Skeletal muscle tissue (tissue), 3 donors: ENCODE measurements at regions not wholly inside any gene's neighbourhood (a gene's known extent, or its start where the extent isn't known, plus 50 kb on each side); places are given as distances from the start of the nearest gene placed in this dataset.
"Not testable (repeated sequence)": the region's sequence is repeated elsewhere in the genome, so short reads cannot be mapped to it uniquely, and the experiment has no call there.

Experiments used
- H3K27ac ChIP-seq: one replicate; pipeline ENCODE4 v1.7.0; 2013; ENCODE audit warnings: mild to moderate bottlenecking, low read depth, low read length, inconsistent platforms
- H3K27me3 ChIP-seq, 3 donors: one replicate each; pipeline ENCODE4 v1.7.0; 2013; ENCODE audit warnings: low read length in 3 of 3; ENCODE audit not compliant: control insufficient read depth in 3 of 3, insufficient read depth in 3 of 3
- H3K36me3 ChIP-seq, 3 donors: one replicate each; pipeline ENCODE4 v1.7.0; 2013; ENCODE audit warnings: low read length in 3 of 3; ENCODE audit not compliant: control insufficient read depth in 3 of 3, insufficient read depth in 3 of 3
- H3K4me1 ChIP-seq, 3 donors: one replicate each; pipeline ENCODE4 v1.7.0; 2013; ENCODE audit warnings: low read length in 3 of 3, mild to moderate bottlenecking in 3 of 3; ENCODE audit not compliant: control insufficient read depth in 3 of 3, insufficient read depth in 3 of 3
- H3K4me3 ChIP-seq, 3 donors: one replicate each; pipeline ENCODE4 v1.7.0; 2013; ENCODE audit warnings: low read length in 3 of 3
- H3K9ac ChIP-seq, 3 donors: one replicate each; pipeline ENCODE4 v1.7.0; 2013; ENCODE audit warnings: low read length in 3 of 3, mild to moderate bottlenecking in 3 of 3, moderate library complexity in 2 of 3, low read depth in 1 of 3
- H3K9me3 ChIP-seq, 3 donors: one replicate each; pipeline ENCODE4 v1.7.0; 2013; ENCODE audit warnings: low read length in 3 of 3; ENCODE audit not compliant: control insufficient read depth in 3 of 3
- donor health status: Osteomylitis.

DNA sequence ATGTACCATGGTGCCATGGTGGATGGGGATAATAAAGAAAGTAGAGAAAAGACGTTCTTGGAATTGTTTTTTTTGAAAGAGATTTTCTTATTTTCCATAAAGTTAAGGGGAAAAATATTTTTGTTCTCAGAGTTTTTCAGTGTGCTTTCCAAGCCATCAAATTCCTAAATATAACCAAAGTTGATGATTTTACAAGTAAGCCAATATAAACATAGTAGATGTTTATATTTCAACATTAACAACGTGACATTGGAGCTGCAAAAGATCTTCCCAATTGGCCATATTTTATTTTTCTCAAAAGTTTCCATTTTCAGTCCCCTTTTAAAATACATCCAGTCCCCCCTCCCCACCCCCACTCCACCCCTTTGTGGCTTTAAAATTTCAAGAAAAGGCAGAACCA lies 80.9 kb upstream of the PICALM start:
- Histone ChIP-seq H3K9ac (no peak overlapping the region), H3K27me3 (no peaks in the 10 kb centered on the region), H3K4me1 (peaks cover 15 to 18% (median 17%) of the 10 kb centered on the region in 3 donors), H3K9me3 (no peaks in the 10 kb centered on the region), H3K27ac (no peak overlapping the region), H3K4me3 (no peak overlapping the region), H3K36me3 (no peaks in the 10 kb centered on the region)

DNA sequence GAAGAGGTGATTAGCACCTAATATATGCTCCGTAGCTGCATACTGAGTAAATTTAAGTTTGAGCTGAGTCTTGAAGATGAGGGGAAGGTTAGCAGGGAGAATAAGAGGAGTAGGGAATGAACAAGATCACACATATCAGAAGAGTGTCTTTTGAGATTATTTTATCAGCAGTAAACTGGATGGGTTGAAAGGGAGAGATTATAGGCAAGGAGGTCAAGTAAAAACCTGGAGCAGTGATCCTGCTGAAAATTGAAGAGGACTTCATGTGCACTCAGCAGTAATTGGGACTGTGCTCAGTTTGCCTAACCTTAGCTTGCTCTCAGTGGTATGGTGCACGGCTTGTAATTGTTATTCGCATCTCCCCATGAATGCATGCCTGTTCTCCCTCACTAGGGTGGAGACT lies 79.5 kb upstream of the PICALM start:
- no peaks in the 10 kb centered on the region for H3K36me3 ChIP-seq
- no peak overlapping the region for H3K27ac ChIP-seq
- no peak overlapping the region for H3K4me3 ChIP-seq
- no peak overlapping the region for H3K9ac ChIP-seq
- H3K4me1 ChIP-seq, result peaks cover 15 to 18% (median 17%) of the 10 kb centered on the region in 3 donors
- H3K27me3 ChIP-seq, result no peaks in the 10 kb centered on the region
- no peaks in the 10 kb centered on the region for H3K9me3 ChIP-seq

DNA sequence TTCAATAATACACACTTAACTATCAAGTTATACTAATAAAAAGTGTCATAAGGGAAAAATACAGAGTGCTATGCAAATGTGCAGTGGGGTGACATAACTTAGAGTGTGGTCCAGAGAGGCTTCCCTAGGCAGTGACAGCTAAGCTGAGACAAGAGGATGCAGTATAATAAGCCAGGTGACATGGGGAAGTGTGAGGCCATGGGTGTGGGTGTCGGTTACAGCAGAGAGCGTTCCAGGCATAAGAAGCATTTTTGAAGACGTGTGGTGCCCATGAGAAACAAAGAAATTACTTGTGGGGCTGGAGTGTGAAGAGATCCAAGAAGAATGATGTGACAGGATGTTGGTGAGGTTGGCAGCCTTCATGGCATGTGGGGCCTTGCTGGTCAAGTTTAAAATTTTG lies 78.1 kb upstream of the PICALM start:
- no peak overlapping the region for H3K4me3 ChIP-seq
- no peak overlapping the region for H3K27ac ChIP-seq
- no peaks in the 10 kb centered on the region for H3K9me3 ChIP-seq
- no peak overlapping the region for H3K9ac ChIP-seq
- H3K36me3 ChIP-seq, result no peaks in the 10 kb centered on the region
- H3K27me3 ChIP-seq, result no peaks in the 10 kb centered on the region
- H3K4me1 ChIP-seq, result peaks cover 14 to 16% (median 16%) of the 10 kb centered on the region in 3 donors

DNA sequence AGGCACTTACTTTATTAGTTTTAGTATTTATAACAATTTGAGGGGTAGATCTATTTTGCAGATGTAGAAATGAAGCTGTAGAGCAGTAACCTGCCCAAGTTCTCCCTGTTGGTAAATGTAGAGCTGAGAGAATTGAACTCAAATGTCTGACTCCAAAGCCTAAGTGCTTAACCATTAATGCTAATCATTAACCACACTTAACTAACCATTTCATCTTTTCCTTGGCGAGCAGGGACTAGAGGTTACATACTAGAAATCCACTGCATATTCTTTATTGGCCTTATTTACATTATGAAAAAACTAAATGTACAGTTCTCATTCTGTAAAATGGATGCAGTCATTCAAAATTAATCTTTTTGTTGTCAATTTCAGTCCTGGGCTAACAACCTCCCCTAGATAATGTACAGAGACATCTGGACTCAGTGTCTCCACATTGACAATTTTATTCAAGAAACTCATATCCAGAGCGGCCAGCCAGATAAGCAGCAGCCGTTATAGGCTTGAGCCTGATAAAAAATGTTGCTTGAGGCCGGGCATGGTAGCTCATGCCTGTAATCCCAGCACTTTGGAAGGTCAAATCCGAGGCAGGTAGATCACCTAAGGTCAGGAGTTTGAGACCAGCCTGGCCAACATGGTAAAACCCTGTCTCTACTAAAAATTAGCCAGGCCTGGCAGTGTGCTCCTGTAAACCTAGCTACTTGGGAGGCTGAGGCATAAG lies 76.7 kb upstream of the PICALM start:
- Histone ChIP-seq H3K9me3 (no peaks in the 10 kb centered on the region), H3K27me3 (no peaks in the 10 kb centered on the region), H3K4me1 (peaks cover 0 to 2% (median 2%) of the 10 kb centered on the region in 3 donors), H3K27ac (no peak overlapping the region), H3K4me3 (no peak overlapping the region), H3K9ac (no peak overlapping the region), H3K36me3 (no peaks in the 10 kb centered on the region)

DNA sequence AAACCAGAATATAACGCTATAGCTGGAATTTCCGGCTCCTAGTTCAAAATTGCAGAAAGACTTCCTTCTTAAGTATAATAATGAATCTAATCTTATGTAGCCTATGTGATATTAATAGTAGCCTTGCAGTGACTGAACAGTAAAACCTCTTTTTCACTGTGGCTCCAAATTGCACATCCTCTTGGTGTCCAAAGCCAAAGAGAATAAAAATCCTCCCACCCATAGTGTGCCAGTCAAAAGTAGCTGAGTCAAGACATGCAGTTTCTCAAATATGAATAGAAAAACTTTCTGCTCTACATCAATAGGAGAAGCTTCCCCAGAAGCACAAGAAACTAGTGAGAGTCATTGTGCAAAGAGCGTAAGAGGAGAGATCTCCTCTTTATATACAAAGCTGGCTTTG lies 76.0 kb upstream of the PICALM start:
- H3K36me3 ChIP-seq, result no peaks in the 10 kb centered on the region
- H3K9ac ChIP-seq, result no peak overlapping the region
- H3K9me3 ChIP-seq, result no peaks in the 10 kb centered on the region
- H3K27me3 ChIP-seq, result no peaks in the 10 kb centered on the region
- H3K4me1 ChIP-seq, result no peaks in the 10 kb centered on the region
- H3K27ac ChIP-seq, result no peak overlapping the region
- H3K4me3 ChIP-seq, result no peak overlapping the region

DNA sequence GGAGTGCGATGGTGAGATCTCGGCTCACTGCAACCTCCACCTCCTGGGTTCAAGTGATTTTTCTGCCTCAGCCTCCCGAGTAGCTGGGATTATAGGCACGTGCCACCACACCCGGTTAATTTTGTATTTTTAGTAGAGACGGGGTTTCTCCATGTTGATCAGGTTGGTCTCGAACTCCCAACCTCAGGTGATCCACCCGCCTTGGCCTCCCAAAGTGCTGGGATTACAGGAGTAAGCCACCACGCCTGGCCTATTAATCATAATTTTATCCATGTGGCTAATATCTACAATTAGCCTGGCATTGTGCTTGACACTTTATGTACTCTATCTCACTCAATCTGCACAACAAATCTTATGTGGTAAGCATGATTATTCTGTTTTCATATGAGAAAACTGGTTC lies 75.2 kb upstream of the PICALM start:
- H3K27ac ChIP-seq, H3K36me3 ChIP-seq, H3K9ac ChIP-seq, H3K27me3 ChIP-seq, H3K9me3 ChIP-seq, H3K4me1 ChIP-seq, H3K4me3 ChIP-seq: not testable (repeated sequence)

DNA sequence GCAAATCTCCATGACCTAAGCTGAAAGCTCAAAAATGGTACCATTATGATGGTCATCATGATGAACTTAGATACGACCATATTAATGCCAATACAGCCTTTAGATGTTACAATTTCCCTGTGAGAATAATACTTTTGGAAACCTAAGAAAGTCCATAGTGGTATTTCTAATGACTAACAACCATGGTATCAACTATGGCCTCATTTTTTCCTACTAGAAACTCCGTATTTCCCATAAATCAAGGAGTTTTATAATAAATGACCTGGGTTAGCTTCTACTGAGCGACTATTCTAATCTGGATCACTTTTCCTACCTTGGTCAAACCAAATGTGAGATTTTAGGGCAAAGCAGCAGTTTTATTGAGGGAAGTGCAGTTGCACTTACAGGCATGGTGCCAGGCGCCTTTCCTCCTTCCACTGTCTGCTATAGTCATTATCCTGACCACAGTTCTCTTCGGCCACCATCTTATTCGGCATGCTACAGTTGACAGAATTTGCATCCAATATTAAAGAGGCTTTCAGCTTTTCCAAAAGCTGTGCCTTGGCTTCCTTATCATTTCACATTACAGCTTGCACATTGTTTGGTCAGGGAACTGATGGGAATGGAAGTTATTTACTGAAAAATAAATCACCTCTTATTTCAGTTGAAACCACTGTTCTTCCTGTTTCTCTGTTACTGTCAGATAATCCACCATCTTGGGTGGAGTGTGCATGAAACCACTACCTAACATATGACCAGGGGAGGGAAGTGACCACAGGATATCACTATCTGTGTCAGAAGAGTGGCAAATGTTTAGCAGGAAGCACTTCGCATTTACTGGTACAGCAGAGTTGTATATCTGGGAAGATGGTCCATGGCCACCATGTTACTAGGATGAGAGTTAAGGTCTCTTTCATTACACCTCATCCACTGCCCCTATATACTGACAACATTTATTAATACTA lies 74.5 kb upstream of the PICALM start:
- Histone ChIP-seq H3K9me3 (no peaks in the 10 kb centered on the region), H3K27me3 (no peaks in the 10 kb centered on the region), H3K4me3 (no peak overlapping the region), H3K9ac (no peak overlapping the region), H3K27ac (no peak overlapping the region), H3K36me3 (no peaks in the 10 kb centered on the region), H3K4me1 (no peaks in the 10 kb centered on the region)

DNA sequence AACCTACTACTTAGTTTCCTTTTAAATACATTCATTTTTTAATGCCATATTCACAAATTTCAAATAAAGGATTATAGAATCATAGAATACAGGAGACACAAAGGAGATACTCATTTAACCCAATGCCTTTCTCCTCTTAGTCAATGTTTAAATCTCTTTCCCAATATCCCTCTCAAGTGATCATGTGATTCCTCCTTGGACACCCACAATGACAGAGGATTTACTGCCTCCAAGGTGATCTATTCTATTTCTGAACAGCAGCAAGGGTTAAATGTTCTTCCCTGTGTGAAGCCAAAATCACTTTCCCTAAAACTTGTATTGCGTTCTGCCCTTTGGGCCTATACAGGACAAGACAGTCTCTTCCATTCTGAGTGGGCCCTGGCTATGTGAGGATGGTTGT lies 73.3 kb upstream of the PICALM start:
- no peaks in the 10 kb centered on the region for H3K4me1 ChIP-seq
- no peak overlapping the region for H3K9ac ChIP-seq
- no peak overlapping the region for H3K27ac ChIP-seq
- no peaks in the 10 kb centered on the region for H3K9me3 ChIP-seq
- no peaks in the 10 kb centered on the region for H3K36me3 ChIP-seq
- H3K4me3 ChIP-seq, result no peak overlapping the region
- no peaks in the 10 kb centered on the region for H3K27me3 ChIP-seq

DNA sequence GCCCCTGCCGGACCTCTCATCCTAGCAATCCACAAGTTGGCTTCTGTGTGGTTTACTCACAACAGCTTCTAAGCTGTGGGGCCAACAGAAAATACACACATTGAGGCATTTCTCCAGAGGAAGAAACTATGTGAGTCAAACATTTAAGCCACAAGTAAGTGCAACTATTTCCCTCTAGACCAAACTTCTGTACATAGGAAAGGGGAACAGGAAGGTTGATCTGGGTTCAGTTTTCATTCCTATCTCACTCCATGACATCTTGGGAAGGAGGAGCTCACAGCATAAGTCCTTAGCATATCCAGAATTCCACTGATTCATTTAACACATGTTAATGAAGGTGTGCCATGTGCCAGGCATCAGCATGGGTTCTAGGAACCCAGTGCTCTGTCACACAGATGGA lies 72.8 kb upstream of the PICALM start:
- Histone ChIP-seq H3K9ac (no peak overlapping the region), H3K4me3 (no peak overlapping the region), H3K4me1 (no peaks in the 10 kb centered on the region), H3K27ac (peak overlapping the region; percentile 14), H3K27me3 (no peaks in the 10 kb centered on the region), H3K36me3 (no peaks in the 10 kb centered on the region), H3K9me3 (no peaks in the 10 kb centered on the region)

DNA sequence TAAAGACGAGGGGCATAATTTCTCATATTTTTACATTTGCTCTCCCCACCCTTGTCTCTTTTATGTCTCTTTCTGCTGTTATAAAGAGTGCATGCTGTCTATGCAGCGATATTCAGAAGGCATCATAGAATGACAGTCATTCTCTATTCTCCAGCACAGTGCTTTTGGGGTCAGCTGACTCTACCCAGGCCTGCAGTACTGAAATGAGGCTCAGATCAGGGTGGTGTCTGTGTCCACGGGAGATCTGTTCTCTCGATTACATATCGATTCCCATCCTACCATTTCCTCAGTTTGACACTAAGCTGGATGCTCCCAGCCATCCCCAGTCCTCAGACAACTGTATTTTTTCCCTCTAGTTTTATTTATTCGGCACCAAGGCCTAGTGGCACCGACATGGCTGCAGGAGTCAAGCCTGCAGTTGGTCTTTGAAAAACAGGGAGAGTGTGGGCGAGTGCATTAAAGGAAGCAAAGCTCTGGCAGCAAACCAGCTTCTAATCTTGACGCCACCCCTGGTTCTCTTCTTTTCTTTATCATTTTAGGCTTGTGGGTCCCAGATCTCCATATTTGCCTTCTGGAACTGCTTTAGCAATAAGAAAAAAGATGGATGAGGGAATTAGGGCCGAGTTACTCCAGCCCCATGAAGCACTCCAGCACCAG lies 71.6 kb upstream of the PICALM start:
- Histone ChIP-seq H3K27ac (no peak overlapping the region), H3K4me1 (no peaks in the 10 kb centered on the region), H3K36me3 (no peaks in the 10 kb centered on the region), H3K9ac (no peak overlapping the region), H3K4me3 (no peak overlapping the region), H3K9me3 (no peaks in the 10 kb centered on the region), H3K27me3 (no peaks in the 10 kb centered on the region)
